ENCODE measurements at regions not wholly inside any gene's neighbourhood (a gene's known extent, or its start where the extent isn't known, plus 50 kb on each side); places are given as distances from the start of the nearest gene placed in this dataset.

DNA sequence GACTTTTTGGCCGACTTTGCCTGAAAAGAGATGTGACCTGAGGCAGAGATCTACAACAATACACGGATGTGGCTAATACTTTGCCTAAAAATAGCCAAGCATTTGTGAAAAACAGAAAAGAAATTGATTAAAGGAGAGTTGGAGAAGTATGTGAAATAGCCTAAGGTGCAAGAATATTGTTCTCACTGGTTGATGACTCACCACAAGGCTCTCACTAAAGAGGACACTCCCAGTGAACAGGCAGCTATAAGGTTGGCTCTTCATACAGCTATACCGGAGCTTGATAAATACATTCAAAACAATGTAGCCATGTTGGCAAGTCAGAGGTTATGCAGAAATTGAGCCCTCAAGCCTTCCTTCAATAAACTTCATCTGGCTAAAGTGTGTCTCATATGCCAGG is 317.2 kb upstream of the GRAMD2B start:
- H3K4me1 ChIP-seq (ENCODE audit: control insufficient read depth in 1 of 2, insufficient read depth in 2 of 2, low read length in 2 of 2) = peaks cover 0 to 4% of the 10 kb centered on the region in 2 experiments
- H3K9me3 ChIP-seq (ENCODE audit: insufficient read depth, low read depth, low read length) = no peaks in the 10 kb centered on the region
- no peak overlapping the region for H4K91ac ChIP-seq (ENCODE audit: low read depth, low read length)

GRCh38 chr5:126107381-126107780 is 315.8 kb upstream of the GRAMD2B start:
- H3K18ac ChIP-seq (ENCODE audit: low read length) = no peak overlapping the region
- no peak overlapping the region for H2BK5ac ChIP-seq (ENCODE audit: low read depth, low read length, poor library complexity)
- DNase-seq = no peak
- H4K12ac ChIP-seq (ENCODE audit: low read depth, low read length) = no peak overlapping the region
- H3K9me3 ChIP-seq (ENCODE audit: insufficient read depth, low read depth, low read length) = no peaks in the 10 kb centered on the region
- H2BK12ac ChIP-seq (ENCODE audit: low read length) = no peak overlapping the region
- no peak overlapping the region for H3K27ac ChIP-seq (ENCODE audit: low read depth, low read length)
- no peak overlapping the region for H3K9ac ChIP-seq (ENCODE audit: low read length)
- no peak overlapping the region for H2AFZ ChIP-seq (ENCODE audit: insufficient read depth, low read length, poor library complexity)
- H3K4ac ChIP-seq (ENCODE audit: low read depth, low read length) = no peak overlapping the region
- H3K27me3 ChIP-seq (ENCODE audit: insufficient read depth, low read length) = no peaks in the 10 kb centered on the region
- peak overlapping the region; percentile 55 for H4K91ac ChIP-seq (ENCODE audit: low read depth, low read length)
- H3K23ac ChIP-seq (ENCODE audit: low read length) = no peak overlapping the region
- H4K8ac ChIP-seq (ENCODE audit: low read depth, low read length) = no peak overlapping the region
- peaks cover 0 to 4% of the 10 kb centered on the region in 2 experiments for H3K4me1 ChIP-seq (ENCODE audit: control insufficient read depth in 1 of 2, insufficient read depth in 2 of 2, low read length in 2 of 2)
- peak overlapping the region; percentile 69 for H2AK5ac ChIP-seq (ENCODE audit: low read length)
- H3K4me2 ChIP-seq (ENCODE audit: low read length) = no peak overlapping the region
- WGBS (ENCODE audit: extremely low coverage, insufficient coverage, insufficient read length) = no CpG with 5 or more reads among the region's 2 CpGs
- H3K4me3 ChIP-seq (ENCODE audit: low read depth, low read length) = no peak overlapping the region
- no peaks in the 10 kb centered on the region for H3K79me1 ChIP-seq (ENCODE audit: low read length)
- H3K36me3 ChIP-seq (ENCODE audit: control insufficient read depth in 1 of 2, insufficient read depth in 2 of 2, low read length in 2 of 2) = no peaks in the 10 kb centered on the region
- H3K79me2 ChIP-seq (ENCODE audit: control insufficient read depth, insufficient read depth, low read length, poor library complexity) = no peaks in the 10 kb centered on the region
- no peak overlapping the region for H3K14ac ChIP-seq (ENCODE audit: low read length)
- H2BK120ac ChIP-seq (ENCODE audit: insufficient read depth, low read length, poor library complexity) = no peak overlapping the region

More for the DNA sequence above, 317.2 kb upstream of the GRAMD2B start:
- Histone ChIP-seq H2AK5ac (ENCODE audit: low read length) (no peak overlapping the region), H3K27me3 (ENCODE audit: insufficient read depth, low read length) (no peaks in the 10 kb centered on the region), H3K27ac (ENCODE audit: low read depth, low read length) (no peak overlapping the region), H3K4me3 (ENCODE audit: low read depth, low read length) (no peak overlapping the region), H3K23ac (ENCODE audit: low read length) (no peak overlapping the region), H3K9ac (ENCODE audit: low read length) (no peak overlapping the region), H4K8ac (ENCODE audit: low read depth, low read length) (no peak overlapping the region), H3K18ac (ENCODE audit: low read length) (no peak overlapping the region), H3K79me1 (ENCODE audit: low read length) (no peaks in the 10 kb centered on the region), H2BK12ac (ENCODE audit: low read length) (no peak overlapping the region), H3K79me2 (ENCODE audit: control insufficient read depth, insufficient read depth, low read length, poor library complexity) (no peaks in the 10 kb centered on the region), H3K14ac (ENCODE audit: low read length) (no peak overlapping the region), H2BK120ac (ENCODE audit: insufficient read depth, low read length, poor library complexity) (no peak overlapping the region), H3K4ac (ENCODE audit: low read depth, low read length) (no peak overlapping the region), H4K12ac (ENCODE audit: low read depth, low read length) (no peak overlapping the region), H2AFZ (ENCODE audit: insufficient read depth, low read length, poor library complexity) (no peak overlapping the region), H3K36me3 (ENCODE audit: control insufficient read depth in 1 of 2, insufficient read depth in 2 of 2, low read length in 2 of 2) (no peaks in the 10 kb centered on the region), H2BK5ac (ENCODE audit: low read depth, low read length, poor library complexity) (no peak overlapping the region), H3K4me2 (ENCODE audit: low read length) (no peak overlapping the region)
- WGBS (ENCODE audit: extremely low coverage, insufficient coverage, insufficient read length) = no CpG with 5 or more reads among the region's 3 CpGs
- DNase-seq = peak in 1 of 2 donors; percentile 4

- Histone ChIP-seq H3K36me3 (ENCODE audit: control insufficient read depth in 1 of 2, insufficient read depth in 2 of 2, low read length in 2 of 2) (no peaks in the 10 kb centered on the region), H2BK120ac (ENCODE audit: insufficient read depth, low read length, poor library complexity) (peak overlapping the region; percentile 63), H2AFZ (ENCODE audit: insufficient read depth, low read length, poor library complexity) (no peak overlapping the region), H4K8ac (ENCODE audit: low read depth, low read length) (no peak overlapping the region), H3K79me1 (ENCODE audit: low read length) (no peaks in the 10 kb centered on the region), H2AK5ac (ENCODE audit: low read length) (no peak overlapping the region), H2BK12ac (ENCODE audit: low read length) (no peak overlapping the region), H3K27me3 (ENCODE audit: insufficient read depth, low read length) (no peaks in the 10 kb centered on the region), H3K27ac (ENCODE audit: low read depth, low read length) (no peak overlapping the region), H3K9me3 (ENCODE audit: insufficient read depth, low read depth, low read length) (peaks cover 2% of the 10 kb centered on the region), H3K14ac (ENCODE audit: low read length) (no peak overlapping the region), H3K4me1 (ENCODE audit: control insufficient read depth in 1 of 2, insufficient read depth in 2 of 2, low read length in 2 of 2) (peaks cover 0 to 4% of the 10 kb centered on the region in 2 experiments), H2BK5ac (ENCODE audit: low read depth, low read length, poor library complexity) (no peak overlapping the region), H3K18ac (ENCODE audit: low read length) (no peak overlapping the region), H3K4ac (ENCODE audit: low read depth, low read length) (no peak overlapping the region), H3K79me2 (ENCODE audit: control insufficient read depth, insufficient read depth, low read length, poor library complexity) (no peaks in the 10 kb centered on the region), H4K12ac (ENCODE audit: low read depth, low read length) (no peak overlapping the region), H3K4me3 (ENCODE audit: low read depth, low read length) (no peak overlapping the region), H3K23ac (ENCODE audit: low read length) (no peak overlapping the region), H4K91ac (ENCODE audit: low read depth, low read length) (no peak overlapping the region), H3K9ac (ENCODE audit: low read length) (no peak overlapping the region), H3K4me2 (ENCODE audit: low read length) (no peak overlapping the region)
- DNase-seq = no peak
- no CpG with 5 or more reads among the region's 5 CpGs for WGBS (ENCODE audit: extremely low coverage, insufficient coverage, insufficient read length)
Measured at GRCh38 chr5:126108470-126108869, 314.7 kb upstream of the GRAMD2B start.

DNA sequence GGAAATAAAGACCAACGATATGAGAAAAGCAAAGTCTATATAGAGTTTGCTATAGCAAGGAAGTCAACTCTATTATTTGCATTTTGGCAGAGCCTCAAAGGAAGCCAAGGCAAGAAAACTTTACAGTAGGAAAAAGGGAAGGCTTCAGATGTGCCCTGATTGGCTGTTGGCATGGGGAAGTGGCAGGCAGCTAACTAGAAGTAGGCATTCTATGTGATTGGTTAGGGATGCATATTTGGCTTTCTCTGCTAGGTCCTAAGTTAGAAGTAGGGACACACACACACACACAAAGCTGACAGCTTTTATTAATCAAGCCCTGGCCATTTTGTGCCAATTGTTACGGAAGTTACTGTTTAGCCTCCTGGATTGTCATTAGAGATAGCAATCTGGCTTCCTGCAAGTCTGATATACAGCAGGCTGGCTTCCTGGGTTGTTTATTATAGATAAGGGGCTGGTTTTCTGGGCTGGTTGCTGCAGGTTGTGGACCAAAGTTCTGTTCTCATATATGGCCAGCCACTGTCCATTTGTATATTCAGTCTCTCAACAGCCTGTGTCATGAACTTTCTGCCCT is 308.1 kb upstream of the GRAMD2B start:
- Histone ChIP-seq H3K79me1 (ENCODE audit: low read length) (no peaks in the 10 kb centered on the region), H2BK12ac (ENCODE audit: low read length) (no peak overlapping the region), H2AK5ac (ENCODE audit: low read length) (no peak overlapping the region), H3K4ac (ENCODE audit: low read depth, low read length) (no peak overlapping the region), H4K91ac (ENCODE audit: low read depth, low read length) (no peak overlapping the region), H3K79me2 (ENCODE audit: control insufficient read depth, insufficient read depth, low read length, poor library complexity) (no peaks in the 10 kb centered on the region), H3K4me2 (ENCODE audit: low read length) (no peak overlapping the region), H3K14ac (ENCODE audit: low read length) (no peak overlapping the region), H3K27me3 (ENCODE audit: insufficient read depth, low read length) (no peaks in the 10 kb centered on the region), H2BK120ac (ENCODE audit: insufficient read depth, low read length, poor library complexity) (no peak overlapping the region), H3K9ac (ENCODE audit: low read length) (no peak overlapping the region), H3K18ac (ENCODE audit: low read length) (no peak overlapping the region), H4K12ac (ENCODE audit: low read depth, low read length) (no peak overlapping the region), H3K4me3 (ENCODE audit: low read depth, low read length) (no peak overlapping the region), H2BK5ac (ENCODE audit: low read depth, low read length, poor library complexity) (no peak overlapping the region), H3K36me3 (ENCODE audit: control insufficient read depth in 1 of 2, insufficient read depth in 2 of 2, low read length in 2 of 2) (no peaks in the 10 kb centered on the region), H3K4me1 (ENCODE audit: control insufficient read depth in 1 of 2, insufficient read depth in 2 of 2, low read length in 2 of 2) (no peaks in the 10 kb centered on the region), H3K23ac (ENCODE audit: low read length) (no peak overlapping the region), H3K27ac (ENCODE audit: low read depth, low read length) (no peak overlapping the region), H3K9me3 (ENCODE audit: insufficient read depth, low read depth, low read length) (peaks cover 2% of the 10 kb centered on the region), H2AFZ (ENCODE audit: insufficient read depth, low read length, poor library complexity) (no peak overlapping the region), H4K8ac (ENCODE audit: low read depth, low read length) (no peak overlapping the region)
- WGBS (ENCODE audit: extremely low coverage, insufficient coverage, insufficient read length) = no CpG with 5 or more reads among the region's 2 CpGs
- no peak for DNase-seq
